CD4-positive, alpha-beta memory T cell (primary cell): ENCODE measurements at regions not wholly inside any gene's neighbourhood (a gene's known extent, or its start where the extent isn't known, plus 50 kb on each side); places are given as distances from the start of the nearest gene placed in this dataset.
"Not testable (repeated sequence)": the region's sequence is repeated elsewhere in the genome, so short reads cannot be mapped to it uniquely, and the experiment has no call there.

Experiments used
- CTCF ChIA-PET: fragments of 350-600 bp; sonication (Branson Sonifier 250); formaldehyde crosslinking; loops from one replicate; lab custom pipeline; 2021; ENCODE audit warnings: inconsistent platforms; ENCODE audit not compliant: partially characterized antibody; lab: Charles Lee
- POLR2A ChIA-PET: fragments of 350-600 bp; sonication (Branson Sonifier 250); formaldehyde crosslinking; loops from one replicate; lab custom pipeline; 2021; ENCODE audit not compliant: partially characterized antibody; lab: Charles Lee
- DNase-seq, 5 donors: peaks; one replicate each; pipeline versions ENCODE4 v3.0.0 to v3.0.0-alpha.2; 2020 to 2022; ENCODE audit warnings: mixed read lengths in 1 of 5
- H3K27ac ChIP-seq: one replicate; pipeline ENCODE4 v1.7.0; 2013; ENCODE audit warnings: low read depth, low read length
- H3K27me3 ChIP-seq: 2 replicates; pipeline ENCODE4 v1.7.0; 2013; ENCODE audit warnings: mild to moderate bottlenecking, low read length, moderate library complexity; ENCODE audit not compliant: insufficient read depth
- H3K36me3 ChIP-seq: 2 replicates; pipeline ENCODE4 v1.7.0; 2013; ENCODE audit warnings: mild to moderate bottlenecking, low read length, moderate library complexity; ENCODE audit not compliant: insufficient read depth
- H3K4me1 ChIP-seq: 2 replicates; pipeline ENCODE4 v1.7.0; 2013; ENCODE audit warnings: mild to moderate bottlenecking, low read length, moderate library complexity; ENCODE audit not compliant: insufficient read depth
- H3K4me3 ChIP-seq, 2 donors: one replicate each; pipeline ENCODE4 v1.7.0; 2013; ENCODE audit warnings: low read length in 2 of 2, mild to moderate bottlenecking in 1 of 2
- H3K9me3 ChIP-seq, 2 donors: one replicate each; pipeline ENCODE4 v1.7.0; 2013; ENCODE audit warnings: low read length in 2 of 2, control low read depth in 1 of 2; ENCODE audit not compliant: control insufficient read depth in 1 of 2
- H3K27ac Mint-ChIP-seq, 7 donors: one replicate each; pipeline ENCODE4 v1.8.0; 2020 to 2021; ENCODE audit warnings: mixed read lengths in 7 of 7, mild to moderate bottlenecking in 6 of 7, inconsistent platforms in 3 of 7, moderate library complexity in 3 of 7
- H3K27me3 Mint-ChIP-seq, 2 donors: one replicate each; pipeline ENCODE4 v1.8.0; 2020 to 2021; ENCODE audit warnings: mixed read lengths in 2 of 2
- H3K36me3 Mint-ChIP-seq, 2 donors: one replicate each; pipeline ENCODE4 v1.8.0; 2020 to 2021; ENCODE audit warnings: mixed read lengths in 2 of 2, inconsistent platforms in 1 of 2, mild to moderate bottlenecking in 1 of 2
- H3K4me1 Mint-ChIP-seq, 4 donors: one replicate each; pipeline ENCODE4 v1.8.0; 2020 to 2021; ENCODE audit warnings: mixed read lengths in 4 of 4, mild to moderate bottlenecking in 1 of 4
- H3K4me3 Mint-ChIP-seq, 8 donors: one replicate each; pipeline ENCODE4 v1.8.0; 2020 to 2021; ENCODE audit warnings: mixed read lengths in 8 of 8, mild to moderate bottlenecking in 7 of 8, moderate library complexity in 6 of 8, inconsistent platforms in 3 of 8
- H3K9me3 Mint-ChIP-seq, 8 donors: one replicate each; pipeline ENCODE4 v1.8.0; 2020 to 2021; ENCODE audit warnings: mixed read lengths in 8 of 8, mild to moderate bottlenecking in 5 of 8, inconsistent platforms in 3 of 8, moderate library complexity in 1 of 8
- intact Hi-C: fragments of 100-400 bp; cut with micrococcal nuclease; formaldehyde crosslinking; loops from one replicate; pipeline ENCODE4 v1.15.1; 2023

- H3K4me1 ChIP-seq, H3K36me3 Mint-ChIP-seq, H3K4me1 Mint-ChIP-seq, H3K36me3 ChIP-seq, H3K27me3 Mint-ChIP-seq, intact Hi-C loops, H3K4me3 Mint-ChIP-seq, H3K9me3 ChIP-seq, H3K4me3 ChIP-seq, H3K27ac ChIP-seq, H3K27me3 ChIP-seq, H3K27ac Mint-ChIP-seq, CTCF ChIA-PET, DNase-seq, H3K9me3 Mint-ChIP-seq, POLR2A ChIA-PET: not testable (repeated sequence)
Measured at GRCh38 chrX:43311625-43312024, 344.5 kb upstream of the MAOA start.

- Mint-ChIP-seq H3K9me3 (peaks cover 0 to 5% (median 2%) of the 10 kb centered on the region in 8 donors), H3K27ac (no peak overlapping the region), H3K4me3 (peak overlapping the region in 1 of 8 donors; percentile 4), H3K4me1 (peaks cover 0 to 7% (median under 1%) of the 10 kb centered on the region in 4 donors), H3K27me3 (no peaks in the 10 kb centered on the region), H3K36me3 (no peaks in the 10 kb centered on the region)
- no peak overlapping the region for H3K27ac ChIP-seq
- H3K4me1 ChIP-seq, result peaks cover 4% of the 10 kb centered on the region
- ChIA-PET CTCF (no interaction called here), POLR2A (no interaction called here)
- no peak overlapping the region for H3K4me3 ChIP-seq
- intact Hi-C loops, result no loop called here
- DNase-seq, result no peak
- H3K27me3 ChIP-seq, result no peaks in the 10 kb centered on the region
- H3K36me3 ChIP-seq, result no peaks in the 10 kb centered on the region
- no peaks in the 10 kb centered on the region for H3K9me3 ChIP-seq
Measured at GRCh38 chrX:43313035-43313434, 343.1 kb upstream of the MAOA start.

GRCh38 chrX:43314525-43314924 is 341.6 kb upstream of the MAOA start:
- Mint-ChIP-seq H3K9me3 (peaks cover 0 to 5% (median 2%) of the 10 kb centered on the region in 8 donors), H3K27me3 (no peaks in the 10 kb centered on the region), H3K4me3 (no peak overlapping the region), H3K4me1 (peaks cover 0 to 7% (median under 1%) of the 10 kb centered on the region in 4 donors), H3K27ac (no peak overlapping the region), H3K36me3 (no peaks in the 10 kb centered on the region)
- intact Hi-C loops, result no loop called here
- no peak for DNase-seq
- CTCF ChIA-PET, result no interaction called here
- no peak overlapping the region for H3K27ac ChIP-seq
- H3K9me3 ChIP-seq, result no peaks in the 10 kb centered on the region
- H3K4me1 ChIP-seq, result peaks cover 7% of the 10 kb centered on the region
- H3K27me3 ChIP-seq, result no peaks in the 10 kb centered on the region
- H3K36me3 ChIP-seq, result no peaks in the 10 kb centered on the region
- no peak overlapping the region for H3K4me3 ChIP-seq
- POLR2A ChIA-PET, result no interaction called here

GRCh38 chrX:43315622-43316021 is 340.5 kb upstream of the MAOA start:
- H3K27ac Mint-ChIP-seq, result no peak overlapping the region
- no peaks in the 10 kb centered on the region for H3K36me3 ChIP-seq
- intact Hi-C loops, result no loop called here
- no peak overlapping the region for H3K27ac ChIP-seq
- H3K9me3 Mint-ChIP-seq, result peaks cover 0 to 5% (median 2%) of the 10 kb centered on the region in 8 donors
- ChIA-PET POLR2A (no interaction called here), CTCF (no interaction called here)
- no peak overlapping the region for H3K4me3 Mint-ChIP-seq
- no peaks in the 10 kb centered on the region for H3K27me3 ChIP-seq
- peaks cover 0 to 7% (median under 1%) of the 10 kb centered on the region in 4 donors for H3K4me1 Mint-ChIP-seq
- H3K4me1 ChIP-seq, result peaks cover 7% of the 10 kb centered on the region
- no peaks in the 10 kb centered on the region for H3K9me3 ChIP-seq
- H3K36me3 Mint-ChIP-seq, result no peaks in the 10 kb centered on the region
- no peak overlapping the region for H3K4me3 ChIP-seq
- DNase-seq, result no peak
- H3K27me3 Mint-ChIP-seq, result no peaks in the 10 kb centered on the region

- peaks cover 7% of the 10 kb centered on the region for H3K4me1 ChIP-seq
- Mint-ChIP-seq H3K4me1 (peaks cover 0 to 7% (median under 1%) of the 10 kb centered on the region in 4 donors), H3K27me3 (no peaks in the 10 kb centered on the region), H3K36me3 (no peaks in the 10 kb centered on the region), H3K4me3 (no peak overlapping the region), H3K27ac (no peak overlapping the region), H3K9me3 (peaks cover 0 to 5% (median 2%) of the 10 kb centered on the region in 8 donors)
- no peaks in the 10 kb centered on the region for H3K9me3 ChIP-seq
- intact Hi-C loops, result no loop called here
- no peak for DNase-seq
- no peaks in the 10 kb centered on the region for H3K27me3 ChIP-seq
- ChIA-PET POLR2A (no interaction called here), CTCF (no interaction called here)
- H3K27ac ChIP-seq, result no peak overlapping the region
- H3K4me3 ChIP-seq, result no peak overlapping the region
- no peaks in the 10 kb centered on the region for H3K36me3 ChIP-seq
Measured at GRCh38 chrX:43316146-43316545, 340.0 kb upstream of the MAOA start.

- H3K4me3 ChIP-seq, result no peak overlapping the region
- H3K9me3 ChIP-seq, result no peaks in the 10 kb centered on the region
- CTCF ChIA-PET, result no interaction called here
- Mint-ChIP-seq H3K36me3 (no peaks in the 10 kb centered on the region), H3K27me3 (no peaks in the 10 kb centered on the region), H3K9me3 (peaks cover 0 to 6% (median under 1%) of the 10 kb centered on the region in 8 donors), H3K27ac (peak overlapping the region in 1 of 7 donors; percentile 40), H3K4me1 (peaks cover 0 to 7% (median under 1%) of the 10 kb centered on the region in 4 donors), H3K4me3 (no peak overlapping the region)
- H3K27ac ChIP-seq, result no peak overlapping the region
- POLR2A ChIA-PET, result no interaction called here
- peaks cover 7% of the 10 kb centered on the region for H3K4me1 ChIP-seq
- no peaks in the 10 kb centered on the region for H3K36me3 ChIP-seq
- intact Hi-C loops, result no loop called here
- DNase-seq, result no peak
- no peaks in the 10 kb centered on the region for H3K27me3 ChIP-seq
Measured at GRCh38 chrX:43317378-43317777, 338.7 kb upstream of the MAOA start.

GRCh38 chrX:43328358-43328946 is 327.6 kb upstream of the MAOA start:
- H3K27me3 ChIP-seq, result no peaks in the 10 kb centered on the region
- ChIA-PET POLR2A (no interaction called here), CTCF (no interaction called here)
- H3K9me3 ChIP-seq, result no peaks in the 10 kb centered on the region
- intact Hi-C loops, result no loop called here
- H3K4me3 Mint-ChIP-seq, result no peak overlapping the region
- no peaks in the 10 kb centered on the region for H3K36me3 ChIP-seq
- H3K27ac Mint-ChIP-seq, result no peak overlapping the region
- no peak overlapping the region for H3K4me3 ChIP-seq
- DNase-seq, result no peak
- no peaks in the 10 kb centered on the region for H3K27me3 Mint-ChIP-seq
- H3K36me3 Mint-ChIP-seq, result peaks cover 0 to 5% of the 10 kb centered on the region in 2 donors
- no peaks in the 10 kb centered on the region for H3K4me1 ChIP-seq
- peaks cover 0 to 1% (median 0%) of the 10 kb centered on the region in 4 donors for H3K4me1 Mint-ChIP-seq
- peaks cover 0 to 57% (median 38%) of the 10 kb centered on the region in 8 donors for H3K9me3 Mint-ChIP-seq
- no peak overlapping the region for H3K27ac ChIP-seq
